Left ventricle myocardium inferior (tissue), 1 donor: ENCODE measurements at regions not wholly inside any gene's neighbourhood (a gene's known extent, or its start where the extent isn't known, plus 50 kb on each side); places are given as distances from the start of the nearest gene placed in this dataset.

Experiments
- DNase-seq: peaks from one replicate; pipeline ENCODE4 v3.0.0-alpha.2; 2020
- H3K27ac ChIP-seq: fragments of 200-600 bp; replicated peaks from 2 replicates; pipeline ENCODE4 v1.8.0; 2021
- H3K27me3 ChIP-seq: fragments of 200-600 bp; 2 replicates; pipeline ENCODE4 v1.8.0; 2021; ENCODE audit warnings: low read depth
- H3K36me3 ChIP-seq: fragments of 200-600 bp; 2 replicates; pipeline ENCODE4 v1.8.0; 2021
- H3K4me1 ChIP-seq: fragments of 200-600 bp; 2 replicates; pipeline ENCODE4 v1.8.0; 2021
- H3K4me3 ChIP-seq: fragments of 200-600 bp; 2 replicates; pipeline ENCODE4 v1.8.0; 2021; ENCODE audit warnings: mild to moderate bottlenecking, moderate library complexity
- H3K9me3 ChIP-seq: fragments of 200-600 bp; replicated peaks from 2 replicates; pipeline ENCODE4 v1.8.0; 2021
- CTCF ChIP-seq: fragments of 200-600 bp; IDR thresholded peaks from 2 replicates; pipeline ENCODE4 v1.8.0; 2021; ENCODE audit warnings: antibody characterized with exemption, mild to moderate bottlenecking, borderline replicate concordance
- intact Hi-C: fragments of 100-400 bp; cut with micrococcal nuclease; formaldehyde crosslinking; loops from one replicate; pipeline ENCODE4 v1.11.0; 2022
- donor health status: DM: no; HTN: yes; CAD: no; lungs with severe emphysema.

GRCh38 chr2:137842430-137842829 lies 121.8 kb upstream of the HNMT start:
- intact Hi-C loops, result no loop called here

GRCh38 chr2:137842952-137843351 lies 121.3 kb upstream of the HNMT start:
- Histone ChIP-seq H3K36me3 (no peaks in the 10 kb centered on the region), H3K9me3 (peaks cover 14% of the 10 kb centered on the region), H3K27ac (no peak overlapping the region), H3K27me3 (peaks cover 5% of the 10 kb centered on the region), H3K4me1 (no peaks in the 10 kb centered on the region), H3K4me3 (no peak overlapping the region)
- no peak for TF ChIP-seq CTCF
- intact Hi-C loops, result no loop called here
- no peak for DNase-seq

More at GRCh38 chr2:137842430-137842829, 121.8 kb upstream of the HNMT start:
- TF ChIP-seq CTCF, result no peak
- Histone ChIP-seq H3K9me3 (peaks cover 14% of the 10 kb centered on the region), H3K4me1 (no peaks in the 10 kb centered on the region), H3K27ac (no peak overlapping the region), H3K27me3 (peaks cover 10% of the 10 kb centered on the region), H3K36me3 (no peaks in the 10 kb centered on the region), H3K4me3 (no peak overlapping the region)
- DNase-seq, result no peak

GRCh38 chr2:137845422-137845821 lies 118.9 kb upstream of the HNMT start:
- H3K27ac ChIP-seq, result no peak overlapping the region
- no peaks in the 10 kb centered on the region for H3K4me1 ChIP-seq
- no peaks in the 10 kb centered on the region for H3K27me3 ChIP-seq
- H3K4me3 ChIP-seq, result no peak overlapping the region
- intact Hi-C loops, result no loop called here
- no peak for TF ChIP-seq CTCF
- H3K36me3 ChIP-seq, result no peaks in the 10 kb centered on the region
- no peak for DNase-seq
- peaks cover 14% of the 10 kb centered on the region for H3K9me3 ChIP-seq

- H3K27ac ChIP-seq, result no peak overlapping the region
- intact Hi-C loops, result no loop called here
- peaks cover 14% of the 10 kb centered on the region for H3K9me3 ChIP-seq
- H3K4me3 ChIP-seq, result no peak overlapping the region
- H3K4me1 ChIP-seq, result no peaks in the 10 kb centered on the region
- TF ChIP-seq CTCF, result no peak
- H3K27me3 ChIP-seq, result no peaks in the 10 kb centered on the region
- no peaks in the 10 kb centered on the region for H3K36me3 ChIP-seq
- DNase-seq, result no peak
Observed at GRCh38 chr2:137846993-137847392, 117.3 kb upstream of the HNMT start.

GRCh38 chr2:137847443-137847842 lies 116.8 kb upstream of the HNMT start:
- peaks cover 14% of the 10 kb centered on the region for H3K9me3 ChIP-seq
- no peak overlapping the region for H3K27ac ChIP-seq
- intact Hi-C loops, result no loop called here
- H3K4me1 ChIP-seq, result no peaks in the 10 kb centered on the region
- H3K36me3 ChIP-seq, result no peaks in the 10 kb centered on the region
- H3K27me3 ChIP-seq, result no peaks in the 10 kb centered on the region
- no peak overlapping the region for H3K4me3 ChIP-seq
- no peak for TF ChIP-seq CTCF
- DNase-seq, result no peak

GRCh38 chr2:137857881-137858280 lies 106.4 kb upstream of the HNMT start:
- TF ChIP-seq CTCF, result no peak
- Histone ChIP-seq H3K27me3 (peaks cover 16% of the 10 kb centered on the region), H3K9me3 (no peaks in the 10 kb centered on the region), H3K27ac (no peak overlapping the region), H3K36me3 (no peaks in the 10 kb centered on the region), H3K4me1 (no peaks in the 10 kb centered on the region), H3K4me3 (no peak overlapping the region)
- intact Hi-C loops, result no loop called here
- DNase-seq, result no peak
